Endothelial cell (in vitro differentiated cells): ENCODE measurements at regions not wholly inside any gene's neighbourhood (a gene's known extent, or its start where the extent isn't known, plus 50 kb on each side); places are given as distances from the start of the nearest gene placed in this dataset.

ENCODE experiments used
- DNase-seq: peaks from one replicate; pipeline ENCODE4 v3.0.0; 2021; ENCODE audit warnings: low spot score
- H3K27ac Mint-ChIP-seq: one replicate; pipeline ENCODE4 v1.8.0; 2021; ENCODE audit warnings: mixed read lengths, inconsistent platforms; ENCODE audit not compliant: unreplicated experiment
- H3K27me3 Mint-ChIP-seq: one replicate; pipeline ENCODE4 v1.8.0; 2021; ENCODE audit warnings: mild to moderate bottlenecking, moderate library complexity, mixed read lengths, inconsistent platforms; ENCODE audit not compliant: unreplicated experiment
- H3K36me3 Mint-ChIP-seq: one replicate; pipeline ENCODE4 v1.8.0; 2021; ENCODE audit warnings: mild to moderate bottlenecking, low read depth, mixed read lengths, inconsistent platforms; ENCODE audit not compliant: unreplicated experiment
- H3K4me1 Mint-ChIP-seq: one replicate; pipeline ENCODE4 v1.8.0; 2021; ENCODE audit warnings: mild to moderate bottlenecking, mixed read lengths, inconsistent platforms; ENCODE audit not compliant: unreplicated experiment
- H3K4me3 Mint-ChIP-seq: one replicate; pipeline ENCODE4 v1.8.0; 2021; ENCODE audit warnings: mild to moderate bottlenecking, mixed read lengths, inconsistent platforms; ENCODE audit not compliant: unreplicated experiment
- H3K9me3 Mint-ChIP-seq: one replicate; pipeline ENCODE4 v1.8.0; 2021; ENCODE audit warnings: mixed read lengths, inconsistent platforms; ENCODE audit not compliant: unreplicated experiment
- CTCF ChIP-seq: fragments of 200-600 bp; sonication (generic); IDR thresholded peaks from one replicate; pipeline ENCODE4 v1.5.0; 2021; ENCODE audit warnings: antibody characterized with exemption; ENCODE audit not compliant: unreplicated experiment

DNA sequence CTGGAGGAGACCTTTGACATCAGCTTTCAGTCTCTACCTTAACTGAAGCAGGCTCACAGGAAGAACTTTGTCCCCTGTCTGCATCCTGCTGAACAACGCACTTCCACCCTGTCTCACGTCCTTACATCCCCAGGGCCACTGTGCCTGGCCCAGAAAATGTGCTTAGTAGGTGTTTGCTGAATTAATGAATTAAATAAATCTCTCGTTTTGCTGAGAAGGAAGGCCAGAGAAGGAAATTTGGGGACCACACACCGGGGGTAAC lies 54.3 kb upstream of the CREB3L1 start:
- Mint-ChIP-seq H3K9me3 (no peaks in the 10 kb centered on the region), H3K36me3 (no peaks in the 10 kb centered on the region), H3K27ac (peak overlapping the region; percentile 85), H3K4me1 (peaks cover 32% of the 10 kb centered on the region), H3K27me3 (peaks cover 1% of the 10 kb centered on the region), H3K4me3 (no peak overlapping the region)
- no peak for DNase-seq
- no peak for TF ChIP-seq CTCF

DNA sequence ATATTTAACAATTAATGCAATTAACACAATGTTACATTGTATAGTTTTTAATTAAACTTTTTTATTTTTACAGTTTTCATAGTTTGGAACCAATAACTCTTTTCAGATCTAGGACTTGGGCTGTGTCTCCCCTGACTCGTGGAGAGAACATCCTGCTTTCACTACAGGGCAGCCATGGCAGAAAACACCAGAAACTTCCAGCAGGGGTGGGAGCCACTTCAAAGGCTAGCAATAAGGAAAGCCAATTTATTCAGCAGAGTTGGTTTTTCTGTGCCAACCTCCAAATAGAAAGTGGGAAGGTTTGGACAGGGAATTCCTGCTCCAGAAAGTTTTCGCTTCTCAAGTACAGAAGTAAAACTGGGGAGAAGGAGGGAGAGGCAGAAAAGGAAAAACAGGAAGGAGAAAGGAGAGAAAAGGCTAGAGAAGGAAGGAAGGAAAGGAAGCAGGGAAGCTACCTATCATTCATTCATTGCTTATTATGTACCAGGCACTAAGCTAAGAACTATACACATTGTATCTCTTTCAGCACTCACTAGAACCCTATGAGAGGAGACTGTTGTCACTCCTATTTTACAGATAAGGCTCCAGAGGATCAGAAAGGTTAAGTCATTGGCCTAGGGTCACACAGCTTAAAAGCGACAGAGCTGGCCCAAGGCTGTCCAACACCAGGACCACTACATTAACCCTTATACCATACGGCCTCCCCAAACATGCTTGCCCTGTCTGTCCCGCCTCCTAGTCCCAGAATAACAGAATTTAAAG lies 54.8 kb upstream of the CREB3L1 start:
- H3K4me1 Mint-ChIP-seq: peaks cover 32% of the 10 kb centered on the region
- H3K36me3 Mint-ChIP-seq: no peaks in the 10 kb centered on the region
- no peak for TF ChIP-seq CTCF
- peak overlapping the region; percentile 85 for H3K27ac Mint-ChIP-seq
- DNase-seq: peak; percentile 17
- no peaks in the 10 kb centered on the region for H3K9me3 Mint-ChIP-seq
- no peak overlapping the region for H3K4me3 Mint-ChIP-seq
- H3K27me3 Mint-ChIP-seq: peaks cover 1% of the 10 kb centered on the region

DNA sequence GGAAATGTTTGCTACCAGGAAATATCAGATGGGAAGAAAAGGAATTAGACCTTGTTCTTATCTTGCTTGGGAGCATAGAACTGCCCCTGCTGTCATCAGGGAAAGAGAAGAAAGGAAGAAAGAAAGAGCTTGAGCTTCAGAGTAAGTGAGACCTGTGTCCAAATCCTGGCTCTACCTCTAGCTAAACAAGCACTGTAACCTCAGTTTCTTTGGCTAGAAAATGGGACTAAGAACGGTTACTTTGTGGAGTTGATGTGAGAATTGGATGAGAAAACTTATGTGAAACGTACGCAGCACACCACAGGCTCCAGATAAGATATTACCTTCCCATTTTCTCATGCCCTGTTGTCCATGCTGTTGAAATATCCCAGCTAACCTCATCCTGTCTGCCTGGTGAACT lies 57.1 kb upstream of the CREB3L1 start:
- Mint-ChIP-seq H3K27ac (no peak overlapping the region), H3K4me3 (no peak overlapping the region), H3K27me3 (peaks cover 1% of the 10 kb centered on the region), H3K9me3 (no peaks in the 10 kb centered on the region), H3K36me3 (no peaks in the 10 kb centered on the region), H3K4me1 (peaks cover 27% of the 10 kb centered on the region)
- no peak for TF ChIP-seq CTCF
- no peak for DNase-seq

- H3K27ac Mint-ChIP-seq: no peak overlapping the region
- H3K4me3 Mint-ChIP-seq: no peak overlapping the region
- no peaks in the 10 kb centered on the region for H3K9me3 Mint-ChIP-seq
- DNase-seq: no peak
- no peak for TF ChIP-seq CTCF
- H3K36me3 Mint-ChIP-seq: no peaks in the 10 kb centered on the region
- peaks cover 9% of the 10 kb centered on the region for H3K4me1 Mint-ChIP-seq
- H3K27me3 Mint-ChIP-seq: peaks cover 2% of the 10 kb centered on the region
Observed at GRCh38 chr11:46216765-46217089, 60.7 kb upstream of the CREB3L1 start.

DNA sequence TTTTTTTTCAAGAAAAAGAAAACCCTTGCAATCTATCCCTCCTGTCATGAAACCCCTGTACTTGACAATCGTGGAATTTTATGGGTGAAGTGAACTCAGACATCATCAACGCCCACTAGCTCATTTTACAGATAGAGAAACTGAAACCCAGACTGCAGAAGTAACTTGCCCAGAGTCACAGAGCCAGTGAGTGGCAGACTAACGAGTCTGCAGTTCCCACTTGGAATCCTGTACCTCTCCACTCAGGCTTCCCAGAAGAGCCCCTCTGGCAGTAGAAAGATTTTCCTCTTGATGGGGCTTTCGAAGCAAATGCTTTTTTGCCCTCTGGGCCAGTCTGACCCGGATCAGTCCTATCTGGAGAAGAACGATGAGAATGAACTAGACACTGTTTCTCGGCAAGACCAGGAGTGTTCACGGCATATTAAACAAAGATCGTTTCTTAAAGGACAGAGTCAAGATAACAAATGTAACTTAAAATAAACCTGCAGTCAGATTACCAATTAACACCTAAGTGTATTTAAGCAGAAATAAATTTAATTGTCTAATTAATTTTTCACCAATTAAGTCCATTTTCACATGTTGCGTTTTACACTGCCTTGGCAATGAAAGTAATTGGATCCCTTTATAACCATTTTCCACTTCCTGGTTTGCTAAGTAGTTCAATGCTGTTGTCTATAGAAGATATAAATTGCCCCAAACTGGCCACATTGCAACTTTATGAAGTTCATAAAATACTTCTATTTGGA lies 61.3 kb upstream of the CREB3L1 start:
- no peak for DNase-seq
- Mint-ChIP-seq H3K27me3 (peaks cover 2% of the 10 kb centered on the region), H3K4me1 (peaks cover 9% of the 10 kb centered on the region), H3K4me3 (no peak overlapping the region), H3K27ac (no peak overlapping the region), H3K36me3 (no peaks in the 10 kb centered on the region), H3K9me3 (no peaks in the 10 kb centered on the region)
- no peak for TF ChIP-seq CTCF
